GM21576 (cell line): ENCODE measurements at regions not wholly inside any gene's neighbourhood (a gene's known extent, or its start where the extent isn't known, plus 50 kb on each side); places are given as distances from the start of the nearest gene placed in this dataset.

Experiments
- ATAC-seq: cut with Tn5 transposase; IDR thresholded peaks from one replicate; pipeline ENCODE4 v1.9.1; 2021; ENCODE audit warnings: mild to moderate bottlenecking, moderate library complexity; ENCODE audit not compliant: unreplicated experiment

- ATAC-seq = no peak
Measured at GRCh38 chr14:50056435-50056834, 59.9 kb downstream of the VCPKMT start.

DNA sequence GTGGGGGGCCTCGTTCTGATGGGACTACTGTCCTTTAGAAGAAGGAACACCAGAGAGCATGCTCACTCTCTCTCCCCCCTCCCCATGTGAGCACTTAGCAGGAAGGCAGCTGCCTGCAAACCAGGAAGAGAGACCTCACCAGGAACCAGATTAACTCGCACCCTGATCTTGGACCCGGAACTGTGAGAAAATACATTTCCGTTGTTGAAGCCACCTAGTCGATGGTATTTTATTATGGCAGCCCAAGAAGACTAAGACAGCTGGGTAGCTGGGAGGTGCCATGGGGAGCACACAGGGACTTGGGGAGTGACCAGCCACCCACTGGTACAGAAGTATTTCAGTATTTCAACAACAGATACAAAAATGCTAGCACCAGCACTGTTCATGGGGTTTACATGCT is 59.0 kb downstream of the VCPKMT start:
- ATAC-seq = no peak

GRCh38 chr14:50058113-50058512 is 58.3 kb downstream of the VCPKMT start:
- no peak for ATAC-seq
